MM.1S (cell line): ENCODE measurements at regions not wholly inside any gene's neighbourhood (a gene's known extent, or its start where the extent isn't known, plus 50 kb on each side); places are given as distances from the start of the nearest gene placed in this dataset.

Source experiments
- DNase-seq: peaks from one replicate; pipeline ENCODE4 v3.0.0-alpha.2; 2015
- H2AFZ ChIP-seq: fragments of 300-600 bp; sonication (generic); 2 replicates; pipeline ENCODE4 v1.6.0; 2016; ENCODE audit warnings: antibody characterized with exemption, low read length
- H3F3A ChIP-seq: fragments of 300-600 bp; sonication (generic); 2 replicates; pipeline ENCODE4 v1.6.1; 2016; ENCODE audit warnings: mild to moderate bottlenecking, antibody characterized with exemption, low read length, moderate library complexity, mixed read lengths; ENCODE audit not compliant: insufficient read depth
- H3K27ac ChIP-seq: fragments of 300-600 bp; sonication (generic); 2 replicates; pipeline ENCODE4 v1.5.1; 2016; ENCODE audit warnings: mild to moderate bottlenecking, low read length
- H3K27me3 ChIP-seq: fragments of 300-600 bp; sonication (generic); replicated peaks from 2 replicates; pipeline ENCODE4 v1.6.0; 2016; ENCODE audit warnings: low read length; ENCODE audit not compliant: insufficient read depth
- H3K36me3 ChIP-seq: fragments of 300-600 bp; sonication (generic); replicated peaks from 2 replicates; pipeline ENCODE4 v1.6.1; 2016; ENCODE audit warnings: mild to moderate bottlenecking, low read length, mixed read lengths; ENCODE audit not compliant: insufficient read depth
- H3K4me1 ChIP-seq: fragments of 300-600 bp; sonication (generic); 2 replicates; pipeline ENCODE4 v1.6.1; 2016; ENCODE audit warnings: low read length, mixed read lengths
- H3K4me2 ChIP-seq: fragments of 300-600 bp; sonication (generic); 2 replicates; pipeline ENCODE4 v1.6.0; 2016; ENCODE audit warnings: low read depth, low read length
- H3K4me3 ChIP-seq: fragments of 300-600 bp; sonication (generic); 2 replicates; pipeline ENCODE4 v1.5.1; 2016; ENCODE audit warnings: low read length, mixed read lengths
- H3K79me2 ChIP-seq: fragments of 300-600 bp; sonication (generic); 2 replicates; pipeline ENCODE4 v1.6.1; 2016; ENCODE audit warnings: mixed run types, low read length, mixed read lengths
- H3K9ac ChIP-seq: fragments of 300-600 bp; sonication (generic); 2 replicates; pipeline ENCODE4 v1.6.1; 2016; ENCODE audit warnings: low read length, mixed read lengths
- H3K9me2 ChIP-seq: fragments of 300-600 bp; sonication (generic); replicated peaks from 2 replicates; pipeline ENCODE4 v1.6.1; 2016; ENCODE audit warnings: mild to moderate bottlenecking, low read length, mixed read lengths; ENCODE audit not compliant: insufficient read depth
- H3K9me3 ChIP-seq: fragments of 300-600 bp; sonication (generic); replicated peaks from 2 replicates; pipeline ENCODE4 v1.6.1; 2016; ENCODE audit warnings: mild to moderate bottlenecking, low read length, mixed read lengths; ENCODE audit not compliant: insufficient read depth
- H4K20me1 ChIP-seq: fragments of 300-600 bp; sonication (generic); 2 replicates; pipeline ENCODE4 v1.6.1; 2016; ENCODE audit warnings: mild to moderate bottlenecking, low read length, moderate library complexity, mixed read lengths; ENCODE audit not compliant: insufficient read depth
- CTCF ChIP-seq: fragments of 300-600 bp; sonication (generic); IDR thresholded peaks from 2 replicates; pipeline ENCODE4 v1.5.1; 2016; ENCODE audit warnings: antibody characterized with exemption, low read length, mixed read lengths
- EZH2 ChIP-seq: fragments of 300-600 bp; sonication (generic); optimal IDR thresholded peaks from 2 replicates; pipeline ENCODE3; 2017; ENCODE audit warnings: low read depth, mild to moderate bottlenecking, antibody characterized with exemption, low read length, mixed read lengths
- EZH2phosphoT487 ChIP-seq: fragments of 300-600 bp; sonication (generic); IDR thresholded peaks from 2 replicates; pipeline ENCODE4 v1.6.1; 2018; ENCODE audit warnings: antibody characterized with exemption, low read length

DNA sequence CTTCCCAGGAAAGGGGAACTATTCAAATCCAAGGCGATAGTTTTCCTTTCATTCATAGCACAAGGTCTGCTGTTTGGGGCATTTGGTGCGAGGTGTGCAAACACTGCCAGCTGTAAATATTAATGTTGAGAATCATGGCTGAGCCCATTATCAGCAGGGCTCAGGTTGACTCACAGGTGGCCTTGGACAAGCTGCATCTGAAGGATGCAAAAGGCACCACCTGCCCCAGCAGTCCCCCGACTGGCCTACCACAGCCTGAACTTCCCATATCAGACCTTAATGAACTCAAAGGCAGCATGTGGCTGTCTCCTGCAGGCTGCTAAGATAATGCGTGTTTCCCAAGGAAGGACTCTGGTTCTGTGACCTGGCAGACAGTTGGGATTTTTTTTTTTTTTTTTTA lies 93.3 kb upstream of the MAP1LC3B2 start:
- no peak overlapping the region for H3K4me2 ChIP-seq
- H2AFZ ChIP-seq: no peak overlapping the region
- no peaks in the 10 kb centered on the region for H3F3A ChIP-seq
- H3K9ac ChIP-seq: no peak overlapping the region
- H3K9me3 ChIP-seq: no peaks in the 10 kb centered on the region
- H3K4me1 ChIP-seq: no peaks in the 10 kb centered on the region
- no peak overlapping the region for H3K4me3 ChIP-seq
- H3K79me2 ChIP-seq: no peaks in the 10 kb centered on the region
- H3K27me3 ChIP-seq: no peaks in the 10 kb centered on the region
- no peaks in the 10 kb centered on the region for H3K9me2 ChIP-seq
- H3K27ac ChIP-seq: no peak overlapping the region
- no peak for DNase-seq
- no peak for TF ChIP-seq EZH2
- TF ChIP-seq EZH2phosphoT487: no peak
- no peak for TF ChIP-seq CTCF
- no peaks in the 10 kb centered on the region for H4K20me1 ChIP-seq
- H3K36me3 ChIP-seq: no peaks in the 10 kb centered on the region

DNA sequence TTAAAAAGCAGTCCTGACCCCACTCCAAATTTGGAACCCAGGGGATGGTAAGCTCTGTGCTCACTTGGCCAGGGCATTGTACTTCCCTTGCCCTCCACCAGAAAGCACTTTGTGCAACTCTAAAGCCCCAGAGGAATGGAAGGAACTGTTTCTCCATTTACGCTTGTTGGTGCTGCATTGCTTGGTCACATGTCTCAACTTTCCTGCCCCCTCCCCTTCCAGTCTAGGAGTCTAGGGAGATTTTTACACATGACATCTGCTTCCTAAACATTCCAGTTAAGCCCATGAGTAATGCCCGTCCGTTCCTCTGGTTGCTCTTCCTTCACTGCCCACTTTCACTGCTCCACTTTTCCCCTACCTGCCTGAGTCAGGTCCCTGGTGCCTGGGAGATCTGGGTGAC lies 92.6 kb upstream of the MAP1LC3B2 start:
- H3K4me2 ChIP-seq: no peak overlapping the region
- DNase-seq: no peak

DNA sequence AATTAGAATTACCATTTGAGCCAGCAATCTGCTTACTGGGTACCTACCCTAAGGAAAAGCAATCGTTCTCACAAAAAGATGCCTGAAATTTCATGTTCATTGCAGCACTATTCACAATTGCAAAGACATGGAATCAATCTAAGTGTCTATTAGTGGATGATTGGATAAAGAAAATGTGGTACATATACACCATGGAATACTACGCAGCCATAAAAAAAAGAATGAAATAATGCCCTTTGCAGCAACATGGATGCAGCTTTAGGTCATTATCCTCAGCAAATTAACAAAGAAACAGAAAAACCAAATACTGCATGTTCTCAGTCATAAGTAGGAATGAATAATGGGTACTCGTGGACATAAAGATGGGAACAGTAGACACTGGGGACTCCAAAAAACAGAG lies 89.8 kb upstream of the MAP1LC3B2 start:
- H3K27me3 ChIP-seq: no peaks in the 10 kb centered on the region
- no peak overlapping the region for H3K9ac ChIP-seq
- H3K4me2 ChIP-seq: no peak overlapping the region
- no peaks in the 10 kb centered on the region for H3K4me1 ChIP-seq
- no peak for TF ChIP-seq EZH2
- TF ChIP-seq EZH2phosphoT487: no peak
- H3F3A ChIP-seq: no peaks in the 10 kb centered on the region
- H4K20me1 ChIP-seq: no peaks in the 10 kb centered on the region
- no peak overlapping the region for H2AFZ ChIP-seq
- no peaks in the 10 kb centered on the region for H3K36me3 ChIP-seq
- no peak for DNase-seq
- H3K9me2 ChIP-seq: no peaks in the 10 kb centered on the region
- no peak overlapping the region for H3K4me3 ChIP-seq
- H3K79me2 ChIP-seq: no peaks in the 10 kb centered on the region
- H3K9me3 ChIP-seq: no peaks in the 10 kb centered on the region
- H3K27ac ChIP-seq: no peak overlapping the region

More for the DNA sequence above, 92.6 kb upstream of the MAP1LC3B2 start:
- Histone ChIP-seq H3K4me1 (no peaks in the 10 kb centered on the region), H3K27me3 (no peaks in the 10 kb centered on the region), H3K4me3 (no peak overlapping the region), H3K9ac (no peak overlapping the region), H3K9me3 (no peaks in the 10 kb centered on the region), H3F3A (no peaks in the 10 kb centered on the region), H3K79me2 (no peaks in the 10 kb centered on the region), H4K20me1 (no peaks in the 10 kb centered on the region), H3K9me2 (no peaks in the 10 kb centered on the region), H2AFZ (no peak overlapping the region), H3K27ac (no peak overlapping the region), H3K36me3 (no peaks in the 10 kb centered on the region)
- TF ChIP-seq CTCF (no peak), EZH2phosphoT487 (no peak)

GRCh38 chr12:116471544-116471943 lies 87.6 kb upstream of the MAP1LC3B2 start:
- no peak for TF ChIP-seq CTCF
- no peak for TF ChIP-seq EZH2phosphoT487
- no peak for TF ChIP-seq EZH2

More at GRCh38 chr12:116471544-116471943, 87.6 kb upstream of the MAP1LC3B2 start:
- Histone ChIP-seq H4K20me1 (no peaks in the 10 kb centered on the region), H3K79me2 (no peaks in the 10 kb centered on the region), H3K27ac (no peak overlapping the region), H3K4me2 (no peak overlapping the region), H3K9ac (no peak overlapping the region), H3F3A (no peaks in the 10 kb centered on the region), H3K27me3 (no peaks in the 10 kb centered on the region), H3K4me1 (no peaks in the 10 kb centered on the region), H3K36me3 (no peaks in the 10 kb centered on the region), H3K4me3 (no peak overlapping the region), H2AFZ (no peak overlapping the region), H3K9me2 (no peaks in the 10 kb centered on the region), H3K9me3 (no peaks in the 10 kb centered on the region)
- no peak for DNase-seq
